HCT116 (cell line): ENCODE measurements at regions not wholly inside any gene's neighbourhood (a gene's known extent, or its start where the extent isn't known, plus 50 kb on each side); places are given as distances from the start of the nearest gene placed in this dataset.

Source experiments
- ATAC-seq: fragments of 200-7000 bp; cut with Tn5 transposase; 2 replicates; pipeline ENCODE4 v1.9.1; 2020; ENCODE audit warnings: mild to moderate bottlenecking, moderate library complexity
- BruUV-seq: library from RNA; stranded (reverse); fragments of 400-500 nt; replicated peaks from 2 replicates; lab custom pipeline; 2021; lab: Mats Ljungman, UMichigan
- CTCF ChIA-PET: fragments of 300-600 bp; sonication (Branson Sonifier 250); formaldehyde crosslinking; loops from one replicate; lab custom pipeline; 2021; ENCODE audit warnings: antibody characterized with exemption; lab: Charles Lee
- POLR2A ChIA-PET: fragments of 300-600, 350-600 bp; sonication (Branson Sonifier 250); formaldehyde crosslinking; loops from one replicate; lab custom pipeline; 2021; ENCODE audit warnings: antibody characterized with exemption; lab: Charles Lee
- RAD21 ChIA-PET, 2 experiments: fragments of 300-600 bp; sonication (Branson Sonifier 250); formaldehyde crosslinking; loops; one replicate each; lab custom pipeline; 2023; ENCODE audit warnings: low total read pairs in 2 of 2; ENCODE audit not compliant: uncharacterized antibody in 2 of 2, unreplicated experiment in 2 of 2, low non-redundant PET in 1 of 2; lab: Charles Lee
- DNase-seq: peaks from one replicate; pipeline ENCODE4 v3.0.0-alpha.2; 2010; ENCODE audit warnings: low read depth, low spot score
- H2AFZ ChIP-seq: fragments of 200-600 bp; shearing (Covaris generic), sonication (generic); 2 replicates; pipeline ENCODE4 v1.6.1; 2017; ENCODE audit warnings: low read depth, mixed run types, mixed read lengths, antibody characterized with exemption, low read length; ENCODE audit not compliant: poor library complexity, severe bottlenecking
- H3K27ac ChIP-seq: 2 replicates; pipeline ENCODE4 v1.5.1; 2012; ENCODE audit warnings: low read depth, low read length
- H3K27me3 ChIP-seq: fragments of 200-600 bp; sonication (generic); 2 replicates; pipeline ENCODE4 v1.6.1; 2016; ENCODE audit warnings: mixed run types, low read length, mixed read lengths; ENCODE audit not compliant: insufficient read depth
- H3K36me3 ChIP-seq, 2 experiments: fragments of 200-500 bp in 1 of 2; fragments of 200-600 bp in 1 of 2; sonication (Bioruptor generic) in 1 of 2; sonication (generic) in 1 of 2; 2 replicates each; pipeline versions ENCODE4 v1.5.1 to v1.6.1; 2014 to 2016; ENCODE audit warnings: low read length in 2 of 2, inconsistent platforms in 1 of 2, mixed read lengths in 1 of 2, mixed run types in 1 of 2; ENCODE audit not compliant: insufficient read depth in 2 of 2, control insufficient read depth in 1 of 2
- H3K4me1 ChIP-seq, 2 experiments: fragments of 200-600 bp in 1 of 2; sonication (generic) in 1 of 2; 2 replicates each; pipeline versions ENCODE4 v1.5.1 to v1.6.1; 2012 to 2017; ENCODE audit warnings: low read length in 2 of 2, inconsistent platforms in 1 of 2, mild to moderate bottlenecking in 1 of 2, mixed read lengths in 1 of 2, mixed run types in 1 of 2, moderate library complexity in 1 of 2; ENCODE audit not compliant: insufficient read depth in 2 of 2, control insufficient read depth in 1 of 2
- H3K4me2 ChIP-seq: fragments of 200-600 bp; sonication (generic); 2 replicates; pipeline ENCODE4 v1.6.1; 2017; ENCODE audit warnings: mixed run types, low read length, mixed read lengths
- H3K4me3 ChIP-seq, 2 experiments: fragments of 200-600 bp in 1 of 2; sonication (generic) in 1 of 2; replicated peaks in 1 of 2; 2 replicates each; pipeline ENCODE4 v1.5.1; 2011 to 2016; ENCODE audit warnings: low read length in 2 of 2, control low read depth in 1 of 2, low read depth in 1 of 2, mild to moderate bottlenecking in 1 of 2, mixed read lengths in 1 of 2, mixed run types in 1 of 2
- H3K79me2 ChIP-seq: fragments of 200-600 bp; sonication (generic); 2 replicates; pipeline ENCODE4 v1.6.1; 2017; ENCODE audit warnings: mild to moderate bottlenecking, mixed run types, low read length, moderate library complexity, mixed read lengths; ENCODE audit not compliant: insufficient read depth
- H3K9ac ChIP-seq: fragments of 200-600 bp; sonication (generic); 2 replicates; pipeline ENCODE4 v1.6.1; 2016; ENCODE audit warnings: low read length, mixed read lengths
- H3K9me2 ChIP-seq: fragments of 200-600 bp; sonication (generic), shearing (Covaris generic); 2 replicates; pipeline ENCODE4 v1.6.1; 2017; ENCODE audit warnings: mixed run types, mild to moderate bottlenecking, moderate library complexity; ENCODE audit not compliant: insufficient read depth
- H3K9me3 ChIP-seq, 2 experiments: fragments of 200-500 bp in 1 of 2; fragments of 200-600 bp in 1 of 2; sonication (Bioruptor generic) in 1 of 2; sonication (generic) in 1 of 2; 2 replicates each; pipeline ENCODE4 v1.6.1; 2014 to 2017; ENCODE audit warnings: low read length in 2 of 2, mixed read lengths in 2 of 2, inconsistent platforms in 1 of 2, low read depth in 1 of 2, mild to moderate bottlenecking in 1 of 2, mixed run types in 1 of 2, moderate library complexity in 1 of 2; ENCODE audit not compliant: control insufficient read depth in 1 of 2, insufficient read depth in 1 of 2
- H4K20me1 ChIP-seq: fragments of 200-600 bp; sonication (generic), shearing (Covaris generic); 2 replicates; pipeline ENCODE4 v1.6.1; 2017; ENCODE audit warnings: mixed run types, mild to moderate bottlenecking, moderate library complexity; ENCODE audit not compliant: insufficient read depth
- CBX3 ChIP-seq: IDR thresholded peaks from 2 replicates; pipeline ENCODE4 v1.6.1; 2012; ENCODE audit warnings: low read depth
- CEBPB ChIP-seq: IDR thresholded peaks from 2 replicates; pipeline ENCODE4 v1.6.1; 2012; ENCODE audit warnings: low read depth
- EGR1 ChIP-seq: IDR thresholded peaks from 2 replicates; pipeline ENCODE4 v1.6.1; 2012; ENCODE audit warnings: low read depth
- EZH2 ChIP-seq: fragments of 200-600 bp; sonication (generic); IDR thresholded peaks from 2 replicates; pipeline ENCODE4 v1.6.1; 2017; ENCODE audit warnings: antibody characterized with exemption, mixed run types
- EZH2phosphoT487 ChIP-seq: fragments of 200-600 bp; IDR thresholded peaks from 2 replicates; pipeline ENCODE4 v1.6.1; 2018; ENCODE audit warnings: antibody characterized with exemption, borderline replicate concordance
- FOSL1 ChIP-seq: IDR thresholded peaks from 2 replicates; pipeline ENCODE4 v1.6.1; 2012; ENCODE audit warnings: low read depth
- JUND ChIP-seq: IDR thresholded peaks from 2 replicates; pipeline ENCODE4 v1.6.1; 2012
- POLR2A ChIP-seq: IDR thresholded peaks from 2 replicates; pipeline ENCODE4 v1.7.0; 2011; ENCODE audit warnings: borderline replicate concordance; ENCODE audit not compliant: insufficient read depth, insufficient read length; ENCODE audit errors: extremely low read depth
- SIN3A ChIP-seq: IDR thresholded peaks from 2 replicates; pipeline ENCODE4 v1.6.1; 2012; ENCODE audit warnings: low read depth
- SP1 ChIP-seq: IDR thresholded peaks from 2 replicates; pipeline ENCODE4 v1.6.1; 2012; ENCODE audit warnings: low read depth
- TCF7L2 ChIP-seq: IDR thresholded peaks from 2 replicates; pipeline ENCODE4 v1.7.0; 2011; ENCODE audit warnings: borderline replicate concordance, inconsistent platforms; ENCODE audit not compliant: insufficient read depth, insufficient read length; ENCODE audit errors: extremely low read depth
- YY1 ChIP-seq: IDR thresholded peaks from 2 replicates; pipeline ENCODE4 v1.6.1; 2011; ENCODE audit warnings: low read length, low read depth, moderate library complexity, mild to moderate bottlenecking; ENCODE audit not compliant: insufficient replicate concordance; ENCODE audit errors: extremely low read depth
- intact Hi-C: fragments of 100-400 bp; cut with micrococcal nuclease; formaldehyde crosslinking; loops from 2 replicates; pipeline ENCODE4 v1.10.0; 2022
- TF ChIP-seq, protein P1 (sequence below), 3 experiments: fragments of 200-600 bp in 1 of 3; sonication (generic) in 1 of 3; IDR thresholded peaks in 2 of 3; conservative IDR thresholded peaks in 1 of 3; 2 replicates each; pipeline ENCODE4 v1.5.1; 2012 to 2017; ENCODE audit warnings: low read depth in 2 of 3, low read length in 2 of 3, antibody characterized with exemption in 1 of 3, borderline replicate concordance in 1 of 3, control low read depth in 1 of 3, mild to moderate bottlenecking in 1 of 3, mixed read lengths in 1 of 3, mixed run types in 1 of 3, moderate library complexity in 1 of 3; ENCODE audit not compliant: insufficient read depth in 1 of 3
- TF ChIP-seq, protein P2 (sequence below): IDR thresholded peaks from 2 replicates; pipeline ENCODE4 v1.6.1; 2011; ENCODE audit warnings: mild to moderate bottlenecking, low read length, moderate library complexity; ENCODE audit not compliant: insufficient replicate concordance; ENCODE audit errors: extremely low read depth
- TF ChIP-seq, protein P3 (sequence below): IDR thresholded peaks from 2 replicates; pipeline ENCODE4 v1.6.1; 2012
- TF ChIP-seq, protein P4 (sequence below): IDR thresholded peaks from 2 replicates; pipeline ENCODE4 v1.6.1; 2012

DNA sequence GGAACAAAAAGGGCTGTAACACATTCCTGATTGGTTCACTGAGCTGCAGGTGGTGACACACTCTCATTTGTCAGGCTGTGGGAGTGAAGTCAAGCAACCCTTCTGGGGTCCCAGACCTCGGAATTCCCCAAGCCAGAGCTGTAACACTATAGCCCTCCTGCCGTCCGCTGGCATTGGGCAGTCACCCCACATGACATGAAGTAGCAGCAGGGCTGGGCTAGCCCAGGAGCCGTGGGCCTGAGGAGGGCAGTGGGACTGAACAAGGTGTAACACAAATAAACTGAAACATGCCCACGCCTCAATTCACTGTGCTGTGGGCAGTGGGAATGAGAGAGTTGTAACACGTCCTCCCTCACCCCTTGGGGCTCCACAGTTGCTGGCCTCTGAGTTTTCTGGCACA is 689.1 kb upstream of the EYS start:
- intact Hi-C loops, result no loop called here
- ChIA-PET CTCF (no interaction called here), POLR2A (no interaction called here), RAD21 (no interaction called here)
- H3K9me3 ChIP-seq, result peaks cover 7 to 16% of the 10 kb centered on the region in 2 experiments; a peak in 2 of 4 replicates
- no peak overlapping the region for H3K4me3 ChIP-seq
- no peak overlapping the region for H3K4me2 ChIP-seq
- BruUV-seq, result no TSS peak
- DNase-seq, result no peak
- H3K4me1 ChIP-seq, result no peaks in the 10 kb centered on the region
- no peaks in the 10 kb centered on the region for H3K9me2 ChIP-seq
- TF ChIP-seq YY1 (no peak), TCF7L2 (no peak), FOSL1 (no peak), CEBPB (no peak), SP1 (no peak), EZH2phosphoT487 (no peak), EGR1 (no peak), SIN3A (no peak), POLR2A (no peak), EZH2 (no peak), JUND (no peak), CBX3 (no peak)
- TF ChIP-seq, protein P1, sequence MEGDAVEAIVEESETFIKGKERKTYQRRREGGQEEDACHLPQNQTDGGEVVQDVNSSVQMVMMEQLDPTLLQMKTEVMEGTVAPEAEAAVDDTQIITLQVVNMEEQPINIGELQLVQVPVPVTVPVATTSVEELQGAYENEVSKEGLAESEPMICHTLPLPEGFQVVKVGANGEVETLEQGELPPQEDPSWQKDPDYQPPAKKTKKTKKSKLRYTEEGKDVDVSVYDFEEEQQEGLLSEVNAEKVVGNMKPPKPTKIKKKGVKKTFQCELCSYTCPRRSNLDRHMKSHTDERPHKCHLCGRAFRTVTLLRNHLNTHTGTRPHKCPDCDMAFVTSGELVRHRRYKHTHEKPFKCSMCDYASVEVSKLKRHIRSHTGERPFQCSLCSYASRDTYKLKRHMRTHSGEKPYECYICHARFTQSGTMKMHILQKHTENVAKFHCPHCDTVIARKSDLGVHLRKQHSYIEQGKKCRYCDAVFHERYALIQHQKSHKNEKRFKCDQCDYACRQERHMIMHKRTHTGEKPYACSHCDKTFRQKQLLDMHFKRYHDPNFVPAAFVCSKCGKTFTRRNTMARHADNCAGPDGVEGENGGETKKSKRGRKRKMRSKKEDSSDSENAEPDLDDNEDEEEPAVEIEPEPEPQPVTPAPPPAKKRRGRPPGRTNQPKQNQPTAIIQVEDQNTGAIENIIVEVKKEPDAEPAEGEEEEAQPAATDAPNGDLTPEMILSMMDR (IDR thresholded peaks at IDR 0.05 in 2 of 3, conservative IDR thresholded peaks at IDR 0.05 in 1 of 3; ENCODE audit: borderline replicate concordance in 1 of 3, insufficient read depth in 1 of 3, low read depth in 2 of 3, low read length in 2 of 3), result no peak
- TF ChIP-seq, protein P2, sequence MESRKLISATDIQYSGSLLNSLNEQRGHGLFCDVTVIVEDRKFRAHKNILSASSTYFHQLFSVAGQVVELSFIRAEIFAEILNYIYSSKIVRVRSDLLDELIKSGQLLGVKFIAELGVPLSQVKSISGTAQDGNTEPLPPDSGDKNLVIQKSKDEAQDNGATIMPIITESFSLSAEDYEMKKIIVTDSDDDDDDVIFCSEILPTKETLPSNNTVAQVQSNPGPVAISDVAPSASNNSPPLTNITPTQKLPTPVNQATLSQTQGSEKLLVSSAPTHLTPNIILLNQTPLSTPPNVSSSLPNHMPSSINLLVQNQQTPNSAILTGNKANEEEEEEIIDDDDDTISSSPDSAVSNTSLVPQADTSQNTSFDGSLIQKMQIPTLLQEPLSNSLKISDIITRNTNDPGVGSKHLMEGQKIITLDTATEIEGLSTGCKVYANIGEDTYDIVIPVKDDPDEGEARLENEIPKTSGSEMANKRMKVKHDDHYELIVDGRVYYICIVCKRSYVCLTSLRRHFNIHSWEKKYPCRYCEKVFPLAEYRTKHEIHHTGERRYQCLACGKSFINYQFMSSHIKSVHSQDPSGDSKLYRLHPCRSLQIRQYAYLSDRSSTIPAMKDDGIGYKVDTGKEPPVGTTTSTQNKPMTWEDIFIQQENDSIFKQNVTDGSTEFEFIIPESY, result no peak
- TF ChIP-seq, protein P3, sequence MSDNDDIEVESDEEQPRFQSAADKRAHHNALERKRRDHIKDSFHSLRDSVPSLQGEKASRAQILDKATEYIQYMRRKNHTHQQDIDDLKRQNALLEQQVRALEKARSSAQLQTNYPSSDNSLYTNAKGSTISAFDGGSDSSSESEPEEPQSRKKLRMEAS, result no peak
- TF ChIP-seq, protein P4, sequence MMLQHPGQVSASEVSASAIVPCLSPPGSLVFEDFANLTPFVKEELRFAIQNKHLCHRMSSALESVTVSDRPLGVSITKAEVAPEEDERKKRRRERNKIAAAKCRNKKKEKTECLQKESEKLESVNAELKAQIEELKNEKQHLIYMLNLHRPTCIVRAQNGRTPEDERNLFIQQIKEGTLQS, result no peak
- no peak for ATAC-seq
- H2AFZ ChIP-seq, result no peak overlapping the region
- no peak overlapping the region for H3K27ac ChIP-seq
- no peaks in the 10 kb centered on the region for H3K36me3 ChIP-seq
- no peaks in the 10 kb centered on the region for H4K20me1 ChIP-seq
- no peak overlapping the region for H3K9ac ChIP-seq
- H3K27me3 ChIP-seq, result no peaks in the 10 kb centered on the region
- no peaks in the 10 kb centered on the region for H3K79me2 ChIP-seq
